ENCODE measurements at regions not wholly inside any gene's neighbourhood (a gene's known extent, or its start where the extent isn't known, plus 50 kb on each side); places are given as distances from the start of the nearest gene placed in this dataset.

DNA sequence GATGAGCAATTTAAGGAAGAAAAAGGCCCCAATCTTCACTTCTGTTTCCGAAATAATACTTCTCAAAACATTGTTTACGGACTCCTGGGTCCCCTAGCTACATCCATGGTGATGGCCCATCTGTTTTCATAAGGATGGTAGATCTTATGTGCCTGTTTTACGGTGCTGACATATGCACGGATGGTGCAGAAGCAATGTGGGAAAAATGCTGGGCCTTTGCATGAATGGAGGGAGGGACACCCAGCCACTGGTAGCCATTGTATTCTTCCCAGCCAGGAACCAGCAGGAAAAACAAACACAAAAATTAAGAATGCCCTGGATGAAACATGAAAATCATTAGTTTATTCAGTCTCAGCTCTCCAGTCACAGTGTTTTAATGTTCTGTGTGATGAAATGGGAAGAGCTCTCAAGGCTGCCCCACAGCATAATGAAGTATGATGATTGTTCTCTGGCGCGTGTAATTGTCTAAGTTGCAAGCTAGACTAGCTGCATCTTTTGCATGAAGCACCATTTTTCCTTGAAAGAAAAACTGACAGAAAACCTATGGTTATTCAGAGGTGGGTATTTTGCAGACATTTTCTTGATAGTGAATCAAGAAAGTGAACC is 1201.1 kb upstream of the SLC10A2 start:
- WGBS, 2 experiments (ENCODE audit: extremely low coverage in 2 of 2, insufficient read length in 1 of 2) = no CpG with 5 or more reads among the region's 6 CpGs
- Histone ChIP-seq H3K14ac (replicated peaks; ENCODE audit: low read depth, low read length) (no peak overlapping the region), H3K36me3 (ENCODE audit: control insufficient read depth, insufficient read depth, low read length) (no peaks in the 10 kb centered on the region), H4K91ac (ENCODE audit: insufficient read depth, low read depth, low read length) (no peak overlapping the region), H3K4ac (ENCODE audit: low read depth, low read length) (no peak overlapping the region), H2BK20ac (ENCODE audit: low read depth, low read length) (no peak overlapping the region), H3K18ac (ENCODE audit: low read depth, low read length) (no peak overlapping the region), H3K4me3 (ENCODE audit: insufficient read depth, low read depth, low read length) (no peak overlapping the region), H3K4me2 (ENCODE audit: low read depth, low read length) (no peak overlapping the region), H3K56ac (ENCODE audit: extremely low read depth, insufficient read depth, low read length) (no peak overlapping the region), H3K9ac (ENCODE audit: low read depth, low read length) (no peak overlapping the region), H2AFZ (replicated peaks; ENCODE audit: low read length, poor library complexity) (no peak overlapping the region), H2AK5ac (ENCODE audit: low read depth, low read length) (no peak overlapping the region), H3K27ac (ENCODE audit: insufficient read depth, low read length) (no peak overlapping the region), H2BK120ac (ENCODE audit: low read depth, low read length) (no peak overlapping the region), H4K5ac (ENCODE audit: low read depth, low read length) (no peak overlapping the region), H3K27me3 (ENCODE audit: control insufficient read depth, insufficient read depth, low read length) (no peaks in the 10 kb centered on the region), H4K20me1 (ENCODE audit: insufficient read depth, low read length) (no peaks in the 10 kb centered on the region), H3K23ac (ENCODE audit: low read depth, low read length) (no peak overlapping the region), H3K9me1 (ENCODE audit: insufficient read depth, low read length) (no peaks in the 10 kb centered on the region), H3K4me1 (ENCODE audit: control insufficient read depth, insufficient read depth, low read length) (no peaks in the 10 kb centered on the region), H3K79me1 (ENCODE audit: low read depth in 1 of 2, low read length in 2 of 2) (no peaks in the 10 kb centered on the region), H3K9me3 (ENCODE audit: control insufficient read depth, insufficient read depth, low read length) (no peaks in the 10 kb centered on the region), H2BK5ac (ENCODE audit: low read depth, low read length, poor library complexity, severe bottlenecking) (no peak overlapping the region), H2AK9ac (replicated peaks; ENCODE audit: low read depth, low read length, poor library complexity) (no peak overlapping the region), H2BK15ac (ENCODE audit: low read depth, low read length) (no peak overlapping the region), H4K8ac (ENCODE audit: low read depth in 2 of 2, low read length in 2 of 2) (no peak overlapping the region)
- TF ChIP-seq POLR2A (IDR thresholded peaks at IDR 0.05; ENCODE audit: low read depth, low read length) (no peak), CEBPB (IDR thresholded peaks at IDR 0.05; ENCODE audit: low read depth, low read length) (no peak), NFE2L2 (IDR thresholded peaks at IDR 0.05; ENCODE audit: low read depth, low read length) (no peak), MAZ (IDR thresholded peaks at IDR 0.05; ENCODE audit: borderline replicate concordance, low read depth, low read length) (no peak), RAD21 (IDR thresholded peaks at IDR 0.05; ENCODE audit: low read length) (no peak), BHLHE40 (IDR thresholded peaks at IDR 0.05; ENCODE audit: low read depth, low read length) (no peak), RCOR1 (IDR thresholded peaks at IDR 0.05; ENCODE audit: insufficient replicate concordance, low read length) (no peak), SMC3 (IDR thresholded peaks at IDR 0.05; ENCODE audit: low read depth, low read length) (no peak), FOS (IDR thresholded peaks at IDR 0.05; ENCODE audit: low read depth, low read length) (no peak), RFX5 (IDR thresholded peaks at IDR 0.05; ENCODE audit: low read depth, low read length) (no peak)
- TF ChIP-seq, protein P1, sequence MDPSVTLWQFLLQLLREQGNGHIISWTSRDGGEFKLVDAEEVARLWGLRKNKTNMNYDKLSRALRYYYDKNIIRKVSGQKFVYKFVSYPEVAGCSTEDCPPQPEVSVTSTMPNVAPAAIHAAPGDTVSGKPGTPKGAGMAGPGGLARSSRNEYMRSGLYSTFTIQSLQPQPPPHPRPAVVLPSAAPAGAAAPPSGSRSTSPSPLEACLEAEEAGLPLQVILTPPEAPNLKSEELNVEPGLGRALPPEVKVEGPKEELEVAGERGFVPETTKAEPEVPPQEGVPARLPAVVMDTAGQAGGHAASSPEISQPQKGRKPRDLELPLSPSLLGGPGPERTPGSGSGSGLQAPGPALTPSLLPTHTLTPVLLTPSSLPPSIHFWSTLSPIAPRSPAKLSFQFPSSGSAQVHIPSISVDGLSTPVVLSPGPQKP (IDR thresholded peaks at IDR 0.05; ENCODE audit: borderline replicate concordance, low read depth, low read length) = no peak
- TF ChIP-seq, protein P2, sequence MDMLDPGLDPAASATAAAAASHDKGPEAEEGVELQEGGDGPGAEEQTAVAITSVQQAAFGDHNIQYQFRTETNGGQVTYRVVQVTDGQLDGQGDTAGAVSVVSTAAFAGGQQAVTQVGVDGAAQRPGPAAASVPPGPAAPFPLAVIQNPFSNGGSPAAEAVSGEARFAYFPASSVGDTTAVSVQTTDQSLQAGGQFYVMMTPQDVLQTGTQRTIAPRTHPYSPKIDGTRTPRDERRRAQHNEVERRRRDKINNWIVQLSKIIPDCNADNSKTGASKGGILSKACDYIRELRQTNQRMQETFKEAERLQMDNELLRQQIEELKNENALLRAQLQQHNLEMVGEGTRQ (IDR thresholded peaks at IDR 0.05; ENCODE audit: low read depth, low read length) = no peak
- no peak for DNase-seq
- ChIA-PET CTCF (no interaction called here), POLR2A (ENCODE audit: unreplicated experiment) (no interaction called here)
- intact Hi-C loops (cut with micrococcal nuclease) = no loop called here
- BruUV-seq (replicated peaks) = no TSS peak
- no peak for ATAC-seq (ENCODE audit: low read depth)
- dilution Hi-C loops (cut with HindIII; ENCODE audit: low sequenced_read_pairs, unreplicated experiment) = no loop called here
- in situ Hi-C loops (cut with MboI; ENCODE audit: low sequenced_read_pairs) = no loop called here

Data from IMR-90 (cell line).